Erythroblast (primary cell): ENCODE measurements at regions not wholly inside any gene's neighbourhood (a gene's known extent, or its start where the extent isn't known, plus 50 kb on each side); places are given as distances from the start of the nearest gene placed in this dataset.

Experiments
- GATA1 ChIP-seq: IDR thresholded peaks from 2 replicates; pipeline ENCODE4 v1.6.1; 2011; ENCODE audit warnings: low read depth, mild to moderate bottlenecking, control low read depth, low read length, moderate library complexity
- POLR2A ChIP-seq: IDR thresholded peaks from 2 replicates; pipeline ENCODE4 v1.6.1; 2011; ENCODE audit warnings: mild to moderate bottlenecking, low read length

GRCh38 chr4:44093390-44093789, 355.2 kb downstream of the KCTD8 start:
- TF ChIP-seq POLR2A (no peak), GATA1 (no peak)
